MCF 10A (cell line): ENCODE measurements at regions not wholly inside any gene's neighbourhood (a gene's known extent, or its start where the extent isn't known, plus 50 kb on each side); places are given as distances from the start of the nearest gene placed in this dataset.

Experiments
- BruUV-seq: library from RNA; stranded (reverse); fragments of 400-500 nt; replicated peaks from 2 replicates; lab custom pipeline; 2021; lab: Mats Ljungman, UMichigan
- CTCF ChIA-PET: fragments of 300-600 bp; sonication (Branson Sonifier 250); formaldehyde crosslinking; extraction: SDS; loops from one replicate; lab custom pipeline; 2021; ENCODE audit warnings: antibody characterized with exemption, inconsistent platforms; lab: Yijun Ruan, JAX
- POLR2A ChIA-PET: fragments of 300-600, 350-650 bp; sonication (Branson Sonifier 250); formaldehyde crosslinking; extraction: SDS; loops from one replicate; lab custom pipeline; 2020; ENCODE audit warnings: antibody characterized with exemption, inconsistent platforms; lab: Yijun Ruan, JAX
- DNase-seq: peaks from one replicate; pipeline ENCODE4 v3.0.0-alpha.2; 2018; ENCODE audit not compliant: unreplicated experiment
- H3K27ac Mint-ChIP-seq: one replicate; pipeline ENCODE4 v1.8.0; 2022; ENCODE audit warnings: mild to moderate bottlenecking, low read depth, mixed read lengths; ENCODE audit not compliant: unreplicated experiment
- H3K27me3 Mint-ChIP-seq: one replicate; pipeline ENCODE4 v1.8.0; 2022; ENCODE audit warnings: mixed read lengths; ENCODE audit not compliant: insufficient read depth, unreplicated experiment
- H3K36me3 Mint-ChIP-seq: one replicate; pipeline ENCODE4 v1.8.0; 2022; ENCODE audit warnings: mild to moderate bottlenecking, moderate library complexity, mixed read lengths; ENCODE audit not compliant: insufficient read depth, unreplicated experiment
- H3K4me1 Mint-ChIP-seq: one replicate; pipeline ENCODE4 v1.8.0; 2022; ENCODE audit warnings: mixed read lengths; ENCODE audit not compliant: insufficient read depth, unreplicated experiment
- H3K4me3 Mint-ChIP-seq: one replicate; pipeline ENCODE4 v1.8.0; 2022; ENCODE audit warnings: mild to moderate bottlenecking, moderate library complexity, mixed read lengths; ENCODE audit not compliant: unreplicated experiment
- H3K9me3 Mint-ChIP-seq: one replicate; pipeline ENCODE4 v1.8.0; 2022; ENCODE audit warnings: mixed read lengths; ENCODE audit not compliant: unreplicated experiment
- intact Hi-C: fragments of 100-400 bp; cut with micrococcal nuclease; formaldehyde crosslinking; loops from 2 replicates; pipeline ENCODE4 v1.14.1; 2022
- TF ChIP-seq, protein P1 (sequence below): fragments of 200-600 bp; IDR thresholded peaks from one replicate; pipeline ENCODE4 v1.8.0; 2022; ENCODE audit warnings: antibody characterized with exemption, mild to moderate bottlenecking; ENCODE audit not compliant: unreplicated experiment

DNA sequence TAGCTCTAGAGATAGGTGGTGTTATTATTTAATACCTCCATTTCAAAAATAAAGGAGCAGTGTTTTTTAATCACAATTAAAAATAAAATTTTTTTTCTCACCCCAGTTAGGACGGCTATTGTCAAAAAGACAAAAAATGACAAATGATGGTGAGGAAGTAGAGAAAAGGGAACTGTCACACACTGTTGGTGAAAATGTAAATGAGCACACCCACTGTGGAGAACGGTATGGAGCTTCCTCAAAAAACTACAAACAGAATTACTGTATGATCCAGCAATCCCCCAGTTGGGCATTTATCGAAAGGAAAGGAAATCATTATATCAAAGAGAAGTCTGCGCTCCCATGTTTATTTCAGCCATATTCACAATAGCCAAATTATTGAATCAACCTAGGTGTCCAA lies 148.7 kb upstream of the NR5A2 start:
- H3K4me3 Mint-ChIP-seq, result no peak overlapping the region
- no peaks in the 10 kb centered on the region for H3K4me1 Mint-ChIP-seq
- POLR2A ChIA-PET, result no interaction called here
- intact Hi-C loops, result no loop called here
- TF ChIP-seq, protein P1, sequence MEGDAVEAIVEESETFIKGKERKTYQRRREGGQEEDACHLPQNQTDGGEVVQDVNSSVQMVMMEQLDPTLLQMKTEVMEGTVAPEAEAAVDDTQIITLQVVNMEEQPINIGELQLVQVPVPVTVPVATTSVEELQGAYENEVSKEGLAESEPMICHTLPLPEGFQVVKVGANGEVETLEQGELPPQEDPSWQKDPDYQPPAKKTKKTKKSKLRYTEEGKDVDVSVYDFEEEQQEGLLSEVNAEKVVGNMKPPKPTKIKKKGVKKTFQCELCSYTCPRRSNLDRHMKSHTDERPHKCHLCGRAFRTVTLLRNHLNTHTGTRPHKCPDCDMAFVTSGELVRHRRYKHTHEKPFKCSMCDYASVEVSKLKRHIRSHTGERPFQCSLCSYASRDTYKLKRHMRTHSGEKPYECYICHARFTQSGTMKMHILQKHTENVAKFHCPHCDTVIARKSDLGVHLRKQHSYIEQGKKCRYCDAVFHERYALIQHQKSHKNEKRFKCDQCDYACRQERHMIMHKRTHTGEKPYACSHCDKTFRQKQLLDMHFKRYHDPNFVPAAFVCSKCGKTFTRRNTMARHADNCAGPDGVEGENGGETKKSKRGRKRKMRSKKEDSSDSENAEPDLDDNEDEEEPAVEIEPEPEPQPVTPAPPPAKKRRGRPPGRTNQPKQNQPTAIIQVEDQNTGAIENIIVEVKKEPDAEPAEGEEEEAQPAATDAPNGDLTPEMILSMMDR, result no peak
- H3K27ac Mint-ChIP-seq, result no peak overlapping the region
- BruUV-seq, result no TSS peak
- no peaks in the 10 kb centered on the region for H3K36me3 Mint-ChIP-seq
- no peak for DNase-seq
- CTCF ChIA-PET, result no interaction called here
- no peaks in the 10 kb centered on the region for H3K27me3 Mint-ChIP-seq
- no peaks in the 10 kb centered on the region for H3K9me3 Mint-ChIP-seq

DNA sequence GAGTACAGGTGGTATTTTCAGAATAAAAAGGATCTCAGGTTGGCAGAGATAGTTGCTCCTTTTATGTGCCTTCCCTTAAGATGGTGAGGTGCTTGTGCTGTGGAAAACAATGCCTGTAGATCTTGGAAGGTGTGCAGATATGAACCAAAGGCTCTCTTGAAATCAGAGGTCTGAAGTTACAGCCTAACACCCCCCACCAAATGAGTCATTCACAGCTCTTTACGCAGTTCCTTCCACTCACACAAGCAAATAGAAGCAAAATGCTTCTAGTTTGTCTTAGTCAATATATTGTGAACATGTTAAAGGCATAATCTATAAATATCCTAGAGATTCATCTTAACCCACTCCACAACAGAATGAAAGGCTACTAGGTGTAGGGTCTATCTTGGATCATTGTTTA lies 128.9 kb upstream of the NR5A2 start:
- BruUV-seq, result no TSS peak
- POLR2A ChIA-PET, result interaction anchor here (1.6 kb wide), 1 partner anchor 10 kb away, joined by 3 read pairs; no protein-coding TSS in a partner anchor
- TF ChIP-seq, protein P1, result no peak
- Mint-ChIP-seq H3K9me3 (peaks cover 7% of the 10 kb centered on the region), H3K27ac (peak overlapping the region; percentile 33), H3K36me3 (peaks cover 7% of the 10 kb centered on the region), H3K4me3 (no peak overlapping the region), H3K4me1 (peaks cover 10% of the 10 kb centered on the region), H3K27me3 (no peaks in the 10 kb centered on the region)
- intact Hi-C loops, result no loop called here
- CTCF ChIA-PET, result interaction anchor here (0.8 to 1.0 kb wide), 2 partner anchors 69 to 643 kb away, joined by 3 to 4 read pairs; no protein-coding TSS in a partner anchor
- DNase-seq, result peak; percentile 21

DNA sequence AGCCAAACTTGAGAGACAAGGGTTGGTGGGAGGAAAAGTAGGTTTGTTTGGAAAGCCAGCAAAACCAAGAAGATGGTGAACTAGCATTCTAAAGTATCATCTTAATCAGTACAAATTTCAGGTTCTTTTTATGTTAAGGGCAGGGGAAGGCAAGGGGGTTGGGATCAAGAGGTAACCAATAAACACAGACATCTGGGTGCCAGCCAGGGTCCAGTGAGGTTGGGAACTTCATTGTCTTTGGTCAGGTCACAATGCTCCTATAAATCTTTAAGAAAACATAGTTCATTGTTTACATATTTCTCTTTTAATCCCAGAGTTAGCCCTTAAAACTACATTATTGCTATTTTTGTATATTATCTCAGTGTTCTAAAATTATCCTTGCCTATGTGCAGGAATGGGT lies 126.2 kb upstream of the NR5A2 start:
- Mint-ChIP-seq H3K27ac (no peak overlapping the region), H3K36me3 (no peaks in the 10 kb centered on the region), H3K4me3 (no peak overlapping the region), H3K9me3 (peaks cover 7% of the 10 kb centered on the region), H3K4me1 (peaks cover 10% of the 10 kb centered on the region), H3K27me3 (no peaks in the 10 kb centered on the region)
- CTCF ChIA-PET, result no interaction called here
- intact Hi-C loops, result no loop called here
- POLR2A ChIA-PET, result no interaction called here
- no peak for DNase-seq
- TF ChIP-seq, protein P1, result no peak
- BruUV-seq, result no TSS peak

DNA sequence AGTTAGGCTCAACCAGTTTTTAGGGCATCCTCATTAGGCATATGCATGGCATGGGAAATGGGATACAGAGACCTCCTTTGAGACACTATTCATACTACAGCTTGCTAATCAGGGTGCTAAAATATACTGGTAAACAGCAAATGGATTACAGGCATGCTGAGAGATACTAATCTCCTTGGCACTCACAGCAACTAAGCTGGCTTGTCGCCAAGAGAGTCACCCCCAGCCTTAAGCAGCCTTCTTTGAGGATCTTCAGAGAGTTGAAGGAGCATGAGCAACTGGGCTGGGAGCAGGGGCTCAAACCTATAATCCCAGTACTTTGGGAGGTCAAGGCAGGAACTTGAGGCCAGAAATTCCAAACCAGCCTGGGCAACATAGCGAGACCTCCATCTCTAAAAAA lies 120.1 kb upstream of the NR5A2 start:
- CTCF ChIA-PET, result interaction anchor here (0.6 to 1.6 kb wide), 6 partner anchors 14 to 577 kb away, joined by 3 to 7 read pairs (median 4); no protein-coding TSS in a partner anchor
- BruUV-seq, result no TSS peak
- intact Hi-C loops, result no loop called here
- H3K4me1 Mint-ChIP-seq, result peaks cover 12% of the 10 kb centered on the region
- no peak overlapping the region for H3K4me3 Mint-ChIP-seq
- POLR2A ChIA-PET, result no interaction called here
- no peaks in the 10 kb centered on the region for H3K9me3 Mint-ChIP-seq
- no peak overlapping the region for H3K27ac Mint-ChIP-seq
- no peaks in the 10 kb centered on the region for H3K27me3 Mint-ChIP-seq
- H3K36me3 Mint-ChIP-seq, result no peaks in the 10 kb centered on the region
- TF ChIP-seq, protein P1, result no peak
- peak; percentile 12 for DNase-seq
